RWPE1 (cell line): ENCODE measurements at regions not wholly inside any gene's neighbourhood (a gene's known extent, or its start where the extent isn't known, plus 50 kb on each side); places are given as distances from the start of the nearest gene placed in this dataset.

Source experiments
- CTCF ChIA-PET: fragments of 350-600 bp; sonication (Branson Sonifier 250); formaldehyde crosslinking; extraction: SDS; loops from one replicate; lab custom pipeline; 2021; lab: Yijun Ruan, JAX
- POLR2A ChIA-PET: fragments of 400-600 bp; formaldehyde crosslinking; extraction: SDS; loops from one replicate; lab custom pipeline; 2020; ENCODE audit warnings: antibody characterized with exemption; ENCODE audit not compliant: low non-redundant PET; lab: Yijun Ruan, JAX
- DNase-seq: peaks from one replicate; pipeline ENCODE4 v3.0.0; 2012; ENCODE audit warnings: low spot score
- H3K27ac ChIP-seq: fragments of 450-650 bp; 2 replicates; pipeline ENCODE4 v1.5.1; 2017
- CTCF ChIP-seq: fragments of 450-650 bp; conservative IDR thresholded peaks from 2 replicates; pipeline ENCODE4 v1.5.1; 2017; ENCODE audit warnings: low read depth, mild to moderate bottlenecking

- H3K27ac ChIP-seq = no peak overlapping the region
- TF ChIP-seq CTCF = no peak
- POLR2A ChIA-PET = no interaction called here
- CTCF ChIA-PET = interaction anchor here (0.7 to 0.8 kb wide), 2 partner anchors 165 to 247 kb away, joined by 3 read pairs; no protein-coding TSS in a partner anchor
- no peak for DNase-seq
These were observed 692.9 kb downstream of the USP25 start for GRCh38 chr21:16422702-16423101.

GRCh38 chr21:16423921-16424320 is 694.1 kb downstream of the USP25 start:
- POLR2A ChIA-PET = no interaction called here
- TF ChIP-seq CTCF = no peak
- H3K27ac ChIP-seq = no peak overlapping the region
- CTCF ChIA-PET = no interaction called here
- no peak for DNase-seq

GRCh38 chr21:16424331-16424751 is 694.6 kb downstream of the USP25 start:
- CTCF ChIA-PET = interaction anchor here (0.7 kb wide), 1 partner anchor 374 kb away, joined by 3 read pairs; no protein-coding TSS in a partner anchor

GRCh38 chr21:16425376-16425775 is 695.6 kb downstream of the USP25 start:
- DNase-seq = no peak
- H3K27ac ChIP-seq = no peak overlapping the region
- TF ChIP-seq CTCF = no peak
- ChIA-PET CTCF (no interaction called here), POLR2A (no interaction called here)

More at GRCh38 chr21:16424331-16424751, 694.6 kb downstream of the USP25 start:
- H3K27ac ChIP-seq = no peak overlapping the region
- DNase-seq = no peak
- POLR2A ChIA-PET = no interaction called here
- no peak for TF ChIP-seq CTCF

GRCh38 chr21:16426936-16427335 is 697.2 kb downstream of the USP25 start:
- no peak overlapping the region for H3K27ac ChIP-seq
- ChIA-PET CTCF (no interaction called here), POLR2A (no interaction called here)
- no peak for DNase-seq
- no peak for TF ChIP-seq CTCF

- H3K27ac ChIP-seq = no peak overlapping the region
- no peak for DNase-seq
- ChIA-PET CTCF (interaction anchor here (0.6 kb wide), 1 partner anchor 1173 kb away, joined by 3 read pairs; no protein-coding TSS in a partner anchor), POLR2A (no interaction called here)
- TF ChIP-seq CTCF = no peak
These were observed 697.9 kb downstream of the USP25 start for GRCh38 chr21:16427587-16428087.

- no peak for DNase-seq
- ChIA-PET POLR2A (no interaction called here), CTCF (no interaction called here)
- H3K27ac ChIP-seq = no peak overlapping the region
- TF ChIP-seq CTCF = no peak
These were observed 707.8 kb downstream of the USP25 start for GRCh38 chr21:16437586-16437985.
